ENCODE measurements at regions not wholly inside any gene's neighbourhood (a gene's known extent, or its start where the extent isn't known, plus 50 kb on each side); places are given as distances from the start of the nearest gene placed in this dataset.
A peak's percentile ranks its signal among the peaks of the same experiment; 100 is the strongest.

- no peak for DNase-seq
These were observed 58.4 kb downstream of the SLC25A47 start for GRCh38 chr14:100381395-100382105.

GRCh38 chr14:100382106-100382455, 58.9 kb downstream of the SLC25A47 start:
- no peak for DNase-seq

- DNase-seq = peak; percentile 52
These were observed 60.6 kb downstream of the SLC25A47 start for GRCh38 chr14:100383727-100384158.

- no peak for DNase-seq
These were observed 61.1 kb downstream of the SLC25A47 start for GRCh38 chr14:100384277-100384676.

GRCh38 chr14:100384819-100385813, 62.0 kb downstream of the SLC25A47 start:
- peak; percentile 70 for DNase-seq

GRCh38 chr14:100386121-100386520, 63.0 kb downstream of the SLC25A47 start:
- peak; percentile 66 for DNase-seq

- DNase-seq = no peak
These were observed 63.7 kb downstream of the SLC25A47 start for GRCh38 chr14:100386846-100387245.

- no peak for DNase-seq
These were observed 64.3 kb downstream of the SLC25A47 start for GRCh38 chr14:100387450-100387849.

- DNase-seq = no peak
These were observed 65.2 kb downstream of the SLC25A47 start for GRCh38 chr14:100388103-100389054.

GRCh38 chr14:100389497-100390104, 66.5 kb downstream of the SLC25A47 start:
- DNase-seq = no peak

- DNase-seq = no peak
These were observed 68.0 kb downstream of the SLC25A47 start for GRCh38 chr14:100391173-100391572.

- peak; percentile 87 for DNase-seq
These were observed 68.6 kb downstream of the SLC25A47 start for GRCh38 chr14:100391724-100392123.

- no peak for DNase-seq
These were observed 69.2 kb downstream of the SLC25A47 start for GRCh38 chr14:100392356-100392755.

- DNase-seq = no peak
These were observed 70.2 kb downstream of the SLC25A47 start for GRCh38 chr14:100393362-100393761.

GRCh38 chr14:100393906-100394732, 71.0 kb downstream of the SLC25A47 start:
- no peak for DNase-seq

- no peak for DNase-seq
These were observed 71.9 kb downstream of the SLC25A47 start for GRCh38 chr14:100394886-100395672.

GRCh38 chr14:100396266-100396795, 73.2 kb downstream of the SLC25A47 start:
- no peak for DNase-seq

- DNase-seq = no peak
These were observed 73.9 kb downstream of the SLC25A47 start for GRCh38 chr14:100397005-100397404.

- no peak for DNase-seq
These were observed 74.9 kb downstream of the SLC25A47 start for GRCh38 chr14:100398044-100398443.

Measured in fibroblast of upper back skin (primary cell).